GM06990 (cell line): ENCODE measurements at regions not wholly inside any gene's neighbourhood (a gene's known extent, or its start where the extent isn't known, plus 50 kb on each side); places are given as distances from the start of the nearest gene placed in this dataset.

Source experiments
- DNase-seq: peaks from one replicate; pipeline ENCODE4 v3.0.0-alpha.2; 2011; ENCODE audit not compliant: insufficient read length; ENCODE audit errors: extremely low read depth
- H3K27me3 ChIP-seq: replicated peaks from 2 replicates; pipeline ENCODE4 v1.6.0; 2011; ENCODE audit warnings: low read length; ENCODE audit not compliant: control insufficient read depth, insufficient read depth
- H3K36me3 ChIP-seq: 2 replicates; pipeline ENCODE4 v1.5.1; 2011; ENCODE audit warnings: low read length; ENCODE audit not compliant: control insufficient read depth, insufficient read depth
- H3K4me3 ChIP-seq: replicated peaks from 2 replicates; pipeline ENCODE4 v1.5.1; 2011; ENCODE audit warnings: low read depth, mild to moderate bottlenecking, control low read depth, low read length
- CTCF ChIP-seq: IDR thresholded peaks from 2 replicates; pipeline ENCODE4 v1.5.1; 2011; ENCODE audit warnings: low read length, control low read depth, mild to moderate bottlenecking, inconsistent platforms; ENCODE audit not compliant: insufficient read depth, poor library complexity, severe bottlenecking

GRCh38 chr16:73998707-73999106 lies 297.9 kb upstream of the PSMD7 start:
- Histone ChIP-seq H3K4me3 (no peak overlapping the region), H3K36me3 (no peaks in the 10 kb centered on the region), H3K27me3 (no peaks in the 10 kb centered on the region)
- TF ChIP-seq CTCF = no peak
- DNase-seq = no peak

GRCh38 chr16:73997971-73998370 lies 298.6 kb upstream of the PSMD7 start:
- no peaks in the 10 kb centered on the region for H3K27me3 ChIP-seq
- H3K36me3 ChIP-seq = no peaks in the 10 kb centered on the region
- TF ChIP-seq CTCF = no peak
- H3K4me3 ChIP-seq = no peak overlapping the region
- DNase-seq = no peak

- Histone ChIP-seq H3K36me3 (no peaks in the 10 kb centered on the region), H3K4me3 (no peak overlapping the region), H3K27me3 (no peaks in the 10 kb centered on the region)
- TF ChIP-seq CTCF = no peak
- no peak for DNase-seq
Observed at GRCh38 chr16:73997340-73997711, 299.3 kb upstream of the PSMD7 start.

GRCh38 chr16:73996624-73997339 lies 299.8 kb upstream of the PSMD7 start:
- Histone ChIP-seq H3K27me3 (no peaks in the 10 kb centered on the region), H3K4me3 (no peak overlapping the region), H3K36me3 (no peaks in the 10 kb centered on the region)
- no peak for TF ChIP-seq CTCF
- DNase-seq = no peak

- DNase-seq = no peak
- no peak overlapping the region for H3K4me3 ChIP-seq
- H3K27me3 ChIP-seq = no peaks in the 10 kb centered on the region
- H3K36me3 ChIP-seq = no peaks in the 10 kb centered on the region
- TF ChIP-seq CTCF = no peak
Observed at GRCh38 chr16:73993878-73994277, 302.7 kb upstream of the PSMD7 start.

- no peaks in the 10 kb centered on the region for H3K27me3 ChIP-seq
- H3K4me3 ChIP-seq = no peak overlapping the region
- DNase-seq = no peak
- TF ChIP-seq CTCF = no peak
- no peaks in the 10 kb centered on the region for H3K36me3 ChIP-seq
Observed at GRCh38 chr16:73978407-73978784, 318.2 kb upstream of the PSMD7 start.
